Brain microvascular endothelial cell (primary cell): ENCODE measurements at regions not wholly inside any gene's neighbourhood (a gene's known extent, or its start where the extent isn't known, plus 50 kb on each side); places are given as distances from the start of the nearest gene placed in this dataset.
"Not testable (repeated sequence)": the region's sequence is repeated elsewhere in the genome, so short reads cannot be mapped to it uniquely, and the experiment has no call there.

Source experiments
- DNase-seq: peaks from one replicate; pipeline ENCODE4 v3.0.0-alpha.2; 2020
- H3K27ac ChIP-seq: fragments of 250-450 bp; sonication (Bioruptor Pico); 2 replicates; pipeline ENCODE4 v1.5.1; 2020; ENCODE audit warnings: mild to moderate bottlenecking, moderate library complexity
- H3K27me3 ChIP-seq: fragments of 250-450 bp; sonication (Bioruptor Pico); replicated peaks from 2 replicates; pipeline ENCODE4 v1.5.1; 2020; ENCODE audit warnings: mild to moderate bottlenecking
- H3K36me3 ChIP-seq: fragments of 250-450 bp; sonication (Bioruptor Pico); replicated peaks from 2 replicates; pipeline ENCODE4 v1.5.1; 2020; ENCODE audit warnings: mild to moderate bottlenecking
- H3K4me3 ChIP-seq: 2 replicates; pipeline ENCODE4 v1.5.1; 2011; ENCODE audit warnings: low read depth, mild to moderate bottlenecking, control low read depth, low read length, moderate library complexity
- in situ Hi-C: cut with HindIII; loops from 2 replicates; pipeline ENCODE4 v1.10.0; 2017; ENCODE audit warnings: low sequenced_read_pairs, low pct_ligation_motif_present
- TF ChIP-seq, protein P1 (sequence below): IDR thresholded peaks from 2 replicates; pipeline ENCODE4 v1.5.1; 2011; ENCODE audit warnings: low read depth, mild to moderate bottlenecking, moderate library complexity, low read length, control low read depth, inconsistent platforms; ENCODE audit errors: missing control alignments

DNA sequence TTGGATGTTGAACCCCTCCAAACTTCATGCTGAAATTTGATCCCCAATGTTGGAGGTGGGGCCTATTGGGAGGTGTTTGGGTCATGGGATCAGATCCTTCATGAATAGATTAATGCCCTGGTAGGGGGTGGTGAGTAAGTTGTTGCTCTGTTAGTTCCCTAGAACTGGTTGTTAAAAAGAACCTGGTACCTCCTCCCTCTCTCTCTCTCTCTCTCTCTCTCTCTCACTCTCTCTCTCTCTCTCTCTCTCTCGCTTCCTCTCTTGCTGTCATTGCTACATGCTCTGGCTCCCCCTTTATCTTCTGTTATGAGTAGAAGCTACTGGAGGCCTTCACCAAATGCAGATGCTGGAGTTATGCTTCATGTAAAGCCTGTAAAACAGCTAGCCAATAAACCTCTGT is 498.2 kb upstream of the NR5A2 start:
- in situ Hi-C loops: no loop called here
- no peak overlapping the region for H3K27ac ChIP-seq
- DNase-seq: no peak
- H3K36me3 ChIP-seq: no peaks in the 10 kb centered on the region
- TF ChIP-seq, protein P1, sequence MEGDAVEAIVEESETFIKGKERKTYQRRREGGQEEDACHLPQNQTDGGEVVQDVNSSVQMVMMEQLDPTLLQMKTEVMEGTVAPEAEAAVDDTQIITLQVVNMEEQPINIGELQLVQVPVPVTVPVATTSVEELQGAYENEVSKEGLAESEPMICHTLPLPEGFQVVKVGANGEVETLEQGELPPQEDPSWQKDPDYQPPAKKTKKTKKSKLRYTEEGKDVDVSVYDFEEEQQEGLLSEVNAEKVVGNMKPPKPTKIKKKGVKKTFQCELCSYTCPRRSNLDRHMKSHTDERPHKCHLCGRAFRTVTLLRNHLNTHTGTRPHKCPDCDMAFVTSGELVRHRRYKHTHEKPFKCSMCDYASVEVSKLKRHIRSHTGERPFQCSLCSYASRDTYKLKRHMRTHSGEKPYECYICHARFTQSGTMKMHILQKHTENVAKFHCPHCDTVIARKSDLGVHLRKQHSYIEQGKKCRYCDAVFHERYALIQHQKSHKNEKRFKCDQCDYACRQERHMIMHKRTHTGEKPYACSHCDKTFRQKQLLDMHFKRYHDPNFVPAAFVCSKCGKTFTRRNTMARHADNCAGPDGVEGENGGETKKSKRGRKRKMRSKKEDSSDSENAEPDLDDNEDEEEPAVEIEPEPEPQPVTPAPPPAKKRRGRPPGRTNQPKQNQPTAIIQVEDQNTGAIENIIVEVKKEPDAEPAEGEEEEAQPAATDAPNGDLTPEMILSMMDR: no peak
- no peak overlapping the region for H3K4me3 ChIP-seq
- H3K27me3 ChIP-seq: no peaks in the 10 kb centered on the region

DNA sequence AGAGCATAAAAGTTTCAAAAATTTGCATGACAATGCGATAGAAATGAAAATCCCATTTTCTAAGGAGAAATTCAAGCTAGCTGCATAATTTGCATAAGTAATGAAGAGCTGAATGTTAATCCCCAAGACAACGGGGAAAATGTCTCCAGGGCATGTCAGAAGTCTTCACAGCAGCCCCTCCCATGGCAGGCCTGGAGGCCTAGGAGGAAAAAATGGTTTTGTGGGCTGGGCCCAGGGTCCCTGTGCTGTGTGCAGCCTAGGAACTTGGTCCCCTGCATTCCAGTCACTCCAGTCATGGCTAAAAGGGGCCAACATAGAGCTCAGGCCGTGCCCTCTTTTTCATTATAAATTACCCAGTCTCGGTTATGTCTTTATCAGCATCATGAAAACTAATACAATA is 494.1 kb upstream of the NR5A2 start:
- H3K27ac ChIP-seq, DNase-seq, H3K4me3 ChIP-seq, H3K27me3 ChIP-seq, H3K36me3 ChIP-seq, in situ Hi-C loops: not testable (repeated sequence)

GRCh38 chr1:199545780-199546179 is 481.7 kb upstream of the NR5A2 start:
- Histone ChIP-seq H3K4me3 (no peak overlapping the region), H3K36me3 (no peaks in the 10 kb centered on the region), H3K27me3 (no peaks in the 10 kb centered on the region), H3K27ac (no peak overlapping the region)
- no peak for DNase-seq
- TF ChIP-seq, protein P1: peak; percentile 45
- in situ Hi-C loops: no loop called here

GRCh38 chr1:199546323-199546722 is 481.2 kb upstream of the NR5A2 start:
- in situ Hi-C loops: no loop called here
- Histone ChIP-seq H3K36me3 (no peaks in the 10 kb centered on the region), H3K27ac (no peak overlapping the region), H3K4me3 (no peak overlapping the region), H3K27me3 (no peaks in the 10 kb centered on the region)
- peak; percentile 14 for DNase-seq
- TF ChIP-seq, protein P1: no peak

- Histone ChIP-seq H3K27ac (no peak overlapping the region), H3K4me3 (no peak overlapping the region), H3K36me3 (no peaks in the 10 kb centered on the region), H3K27me3 (no peaks in the 10 kb centered on the region)
- peak; percentile 14 for DNase-seq
- in situ Hi-C loops: no loop called here
- TF ChIP-seq, protein P1: no peak
Measured at GRCh38 chr1:199549421-199549820, 478.1 kb upstream of the NR5A2 start.

GRCh38 chr1:199550199-199551065 is 477.1 kb upstream of the NR5A2 start:
- H3K4me3 ChIP-seq: no peak overlapping the region
- no peaks in the 10 kb centered on the region for H3K36me3 ChIP-seq
- no peak overlapping the region for H3K27ac ChIP-seq
- TF ChIP-seq, protein P1: peak; percentile 48
- peak; percentile 28 for DNase-seq
- in situ Hi-C loops: no loop called here
- H3K27me3 ChIP-seq: no peaks in the 10 kb centered on the region
